ENCODE measurements at regions not wholly inside any gene's neighbourhood (a gene's known extent, or its start where the extent isn't known, plus 50 kb on each side); places are given as distances from the start of the nearest gene placed in this dataset.

DNA sequence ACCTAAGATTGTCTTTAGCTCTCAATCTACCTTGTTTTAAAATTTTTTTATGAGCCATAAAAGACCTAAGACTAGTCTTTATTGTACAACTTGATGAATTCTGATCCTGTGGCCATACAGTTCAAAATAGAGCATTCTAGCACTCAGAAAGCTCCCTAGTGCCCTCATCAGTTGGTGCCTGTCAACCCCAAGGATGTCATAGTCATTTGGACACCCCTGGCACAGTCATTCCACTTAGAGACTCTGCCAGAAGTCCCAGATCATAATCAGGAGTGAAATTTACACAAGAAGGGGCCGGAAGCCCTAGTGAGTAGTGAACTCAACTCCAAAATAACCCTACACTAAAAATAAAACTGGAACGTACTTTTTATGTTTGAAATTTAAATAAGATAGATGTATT, 80.0 kb upstream of the INSIG1 start:
- no peak overlapping the region for H3K4me3 ChIP-seq
- WGBS, 2 donors, result 81% methylated on average over 2 of the region's 2 CpGs
- H3K4me1 ChIP-seq, result peaks cover 0 to 13% (median 0%) of the 10 kb centered on the region in 4 donors
- TF ChIP-seq EP300 (IDR thresholded peaks at IDR 0.05) (no peak), POLR2A (IDR thresholded peaks at IDR 0.05) (no peak)
- TF ChIP-seq, protein P1, sequence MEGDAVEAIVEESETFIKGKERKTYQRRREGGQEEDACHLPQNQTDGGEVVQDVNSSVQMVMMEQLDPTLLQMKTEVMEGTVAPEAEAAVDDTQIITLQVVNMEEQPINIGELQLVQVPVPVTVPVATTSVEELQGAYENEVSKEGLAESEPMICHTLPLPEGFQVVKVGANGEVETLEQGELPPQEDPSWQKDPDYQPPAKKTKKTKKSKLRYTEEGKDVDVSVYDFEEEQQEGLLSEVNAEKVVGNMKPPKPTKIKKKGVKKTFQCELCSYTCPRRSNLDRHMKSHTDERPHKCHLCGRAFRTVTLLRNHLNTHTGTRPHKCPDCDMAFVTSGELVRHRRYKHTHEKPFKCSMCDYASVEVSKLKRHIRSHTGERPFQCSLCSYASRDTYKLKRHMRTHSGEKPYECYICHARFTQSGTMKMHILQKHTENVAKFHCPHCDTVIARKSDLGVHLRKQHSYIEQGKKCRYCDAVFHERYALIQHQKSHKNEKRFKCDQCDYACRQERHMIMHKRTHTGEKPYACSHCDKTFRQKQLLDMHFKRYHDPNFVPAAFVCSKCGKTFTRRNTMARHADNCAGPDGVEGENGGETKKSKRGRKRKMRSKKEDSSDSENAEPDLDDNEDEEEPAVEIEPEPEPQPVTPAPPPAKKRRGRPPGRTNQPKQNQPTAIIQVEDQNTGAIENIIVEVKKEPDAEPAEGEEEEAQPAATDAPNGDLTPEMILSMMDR (IDR thresholded peaks at IDR 0.05), result no peak
- no peaks in the 10 kb centered on the region for H3K36me3 ChIP-seq
- no peaks in the 10 kb centered on the region for H3K9me3 ChIP-seq
- peaks cover 0 to 43% of the 10 kb centered on the region in 2 donors for H3K27me3 ChIP-seq
- H3K27ac ChIP-seq, result no peak overlapping the region
- no peak for DNase-seq (ENCODE audit: low spot score in 2 of 2)

DNA sequence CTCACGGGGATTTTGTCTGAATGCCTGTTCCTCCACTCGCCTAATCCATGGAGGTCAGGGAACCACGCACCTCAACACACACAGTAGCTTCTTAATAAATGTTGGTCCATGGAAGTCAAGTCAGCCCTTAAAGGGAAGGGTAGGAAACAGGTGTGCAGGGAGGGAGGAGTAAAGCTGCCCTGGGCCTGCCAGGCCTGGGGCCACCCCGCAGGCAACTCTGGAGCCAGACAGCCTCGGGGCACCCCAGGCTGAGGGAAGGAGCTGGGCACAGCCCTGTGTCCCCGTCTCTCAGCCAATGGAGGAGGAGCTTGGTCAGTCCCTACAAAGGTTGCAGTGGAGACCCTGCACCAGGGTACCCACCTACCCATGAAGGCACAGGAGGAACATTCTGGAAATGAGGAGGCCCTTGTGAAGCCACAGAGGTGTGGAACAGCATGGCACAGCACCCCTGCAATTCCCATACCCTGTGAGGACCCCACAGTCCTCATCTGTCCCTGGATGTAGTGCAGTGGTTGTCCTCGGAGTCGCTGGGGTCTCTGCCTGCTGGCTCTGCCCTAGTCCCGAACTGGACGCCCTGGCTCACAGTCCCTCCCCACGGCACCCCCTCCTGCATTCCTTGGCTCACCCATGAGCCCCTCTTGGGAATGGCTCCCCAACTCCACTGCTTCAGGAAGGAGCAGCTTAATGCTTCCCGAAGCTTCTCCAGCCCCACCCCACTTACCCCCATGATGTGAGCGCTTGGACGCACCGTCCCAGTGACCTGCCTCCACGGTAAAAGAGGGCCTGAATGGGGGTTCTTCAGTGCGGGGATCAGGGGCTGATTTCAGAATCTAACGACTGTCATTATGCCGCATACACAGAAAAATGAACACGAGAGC, 79.2 kb upstream of the INSIG1 start:
- Histone ChIP-seq H3K27me3 (peaks cover 0 to 41% of the 10 kb centered on the region in 2 donors), H3K9me3 (no peaks in the 10 kb centered on the region), H3K27ac (no peak overlapping the region), H3K4me3 (no peak overlapping the region), H3K36me3 (no peaks in the 10 kb centered on the region), H3K4me1 (peaks cover 0 to 13% (median 0%) of the 10 kb centered on the region in 4 donors)
- TF ChIP-seq, protein P1 (IDR thresholded peaks at IDR 0.05), result no peak
- TF ChIP-seq EP300 (IDR thresholded peaks at IDR 0.05) (no peak), POLR2A (IDR thresholded peaks at IDR 0.05) (no peak)
- DNase-seq (ENCODE audit: low spot score in 2 of 2), result no peak
- WGBS, 2 donors, result 73 to 82% methylated on average over 19 to 20 of the region's 20 CpGs

DNA sequence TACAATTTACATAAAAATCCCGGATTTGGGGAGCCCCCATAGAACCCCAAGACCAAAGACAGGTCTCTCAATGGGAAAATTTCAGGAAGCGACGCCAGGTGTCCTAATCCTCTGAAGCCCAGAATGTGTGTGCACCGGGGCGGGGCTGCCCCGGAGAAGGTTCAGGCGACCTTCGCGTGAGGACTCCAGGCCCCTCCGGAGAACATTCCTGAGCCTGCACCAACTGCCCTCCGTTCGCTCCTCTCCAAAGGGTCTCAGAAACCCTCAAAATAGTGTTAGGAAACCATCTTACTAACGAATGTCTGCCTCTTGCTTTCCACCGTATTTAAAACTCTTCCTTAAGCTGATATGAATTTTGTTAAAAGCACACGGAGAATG, 78.5 kb upstream of the INSIG1 start:
- Histone ChIP-seq H3K27me3 (peaks cover 0 to 34% of the 10 kb centered on the region in 2 donors), H3K9me3 (no peaks in the 10 kb centered on the region), H3K4me1 (peaks cover 0 to 8% (median 0%) of the 10 kb centered on the region in 4 donors), H3K36me3 (no peaks in the 10 kb centered on the region), H3K4me3 (no peak overlapping the region), H3K27ac (no peak overlapping the region)
- no peak for TF ChIP-seq EP300 (IDR thresholded peaks at IDR 0.05)
- TF ChIP-seq POLR2A (IDR thresholded peaks at IDR 0.05), result no peak
- TF ChIP-seq, protein P1 (IDR thresholded peaks at IDR 0.05), result no peak
- no peak for DNase-seq (ENCODE audit: low spot score in 2 of 2)
- WGBS, 2 donors, result 83 to 87% methylated on average over 15 of the region's 15 CpGs

DNA sequence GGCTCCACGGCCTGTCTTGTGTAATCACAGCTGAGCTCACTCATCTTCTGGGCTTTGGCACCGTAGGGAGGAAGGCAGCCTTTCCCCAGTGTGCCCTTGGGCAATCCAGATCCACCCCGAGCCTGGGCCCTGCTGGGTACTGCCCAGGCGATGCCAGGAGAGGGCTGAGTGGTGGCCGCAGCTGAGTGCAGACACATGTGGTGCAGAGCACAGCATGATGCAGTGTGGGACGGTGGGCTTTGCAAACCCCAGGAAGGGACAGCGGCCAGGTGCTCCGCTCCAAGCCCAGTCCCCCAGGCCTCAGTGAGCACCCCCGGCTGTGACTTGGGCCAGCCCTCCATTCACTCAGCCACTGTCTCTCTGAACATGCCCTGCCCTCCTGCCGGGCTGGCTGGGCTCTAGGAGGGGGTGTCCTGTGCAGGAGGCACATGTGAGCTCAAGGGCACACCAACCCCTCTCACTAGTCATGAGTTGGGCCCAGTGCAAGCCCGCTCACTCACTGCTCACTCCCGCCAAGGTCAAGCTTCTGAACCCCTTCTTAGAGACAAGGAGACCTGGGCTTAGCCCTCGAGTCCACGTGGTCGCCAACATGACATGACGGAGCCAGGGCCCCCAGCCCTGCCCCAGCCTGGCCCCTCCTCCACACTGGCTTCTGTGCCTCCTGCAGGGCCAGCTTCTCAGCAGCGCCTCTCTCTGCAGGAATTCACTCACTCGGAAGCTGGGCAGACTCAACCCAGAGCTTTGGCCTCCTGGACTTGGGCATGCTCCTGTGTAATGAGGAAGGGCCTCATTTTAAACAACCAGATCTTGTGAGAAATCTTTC, 77.5 kb upstream of the INSIG1 start:
- WGBS, 2 donors, result 86 to 88% methylated on average over 13 to 18 of the region's 18 CpGs
- DNase-seq (ENCODE audit: low spot score in 2 of 2), result no peak

More for the DNA sequence above, 77.5 kb upstream of the INSIG1 start:
- H3K4me1 ChIP-seq, result no peaks in the 10 kb centered on the region
- H3K27ac ChIP-seq, result no peak overlapping the region
- TF ChIP-seq, protein P1 (IDR thresholded peaks at IDR 0.05), result no peak
- TF ChIP-seq POLR2A (IDR thresholded peaks at IDR 0.05) (no peak), EP300 (IDR thresholded peaks at IDR 0.05) (no peak)
- peaks cover 0 to 24% of the 10 kb centered on the region in 2 donors for H3K27me3 ChIP-seq
- no peaks in the 10 kb centered on the region for H3K36me3 ChIP-seq
- no peaks in the 10 kb centered on the region for H3K9me3 ChIP-seq
- H3K4me3 ChIP-seq, result no peak overlapping the region
